H7 (cell line): ENCODE measurements at regions not wholly inside any gene's neighbourhood (a gene's known extent, or its start where the extent isn't known, plus 50 kb on each side); places are given as distances from the start of the nearest gene placed in this dataset.

Experiments
- DNase-seq: peaks from one replicate; pipeline ENCODE4 v3.0.0; 2012
- H3K27me3 ChIP-seq: 2 replicates; pipeline ENCODE4 v1.6.0; 2011; ENCODE audit warnings: mild to moderate bottlenecking, low read length; ENCODE audit not compliant: control insufficient read depth, insufficient read depth
- H3K36me3 ChIP-seq: replicated peaks from 2 replicates; pipeline ENCODE4 v1.5.1; 2011; ENCODE audit warnings: low read length; ENCODE audit not compliant: control insufficient read depth, insufficient read depth
- H3K4me3 ChIP-seq: 2 replicates; pipeline ENCODE4 v1.5.1; 2011; ENCODE audit warnings: low read depth, mild to moderate bottlenecking, control low read depth, low read length, moderate library complexity; ENCODE audit not compliant: insufficient read depth

DNA sequence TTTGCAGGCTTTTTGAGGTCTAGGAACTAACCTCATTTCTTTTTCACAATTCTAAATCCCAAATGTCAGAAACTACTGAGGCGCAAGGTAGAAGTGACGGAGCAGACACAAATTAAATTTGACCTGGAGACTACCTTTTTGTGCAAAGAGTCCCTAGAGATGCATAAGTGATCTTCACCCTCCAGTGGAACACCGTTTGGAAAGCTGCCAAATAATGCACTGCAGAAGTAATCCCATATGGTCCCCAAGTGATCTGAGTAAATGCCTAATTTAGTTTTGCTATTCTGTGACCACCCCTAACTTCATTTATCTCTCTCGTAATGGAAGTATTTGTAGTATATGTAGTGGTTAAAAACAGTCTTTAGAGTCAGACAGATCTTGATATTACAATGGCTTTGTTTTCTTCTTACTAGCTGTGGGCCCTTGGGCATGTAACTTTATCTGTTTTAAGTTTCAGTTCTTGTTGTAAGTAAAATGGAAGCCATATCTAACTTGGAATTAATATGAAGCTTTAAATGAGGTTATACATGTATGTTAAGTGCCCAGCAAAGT is 70.4 kb upstream of the IPO9 start:
- Histone ChIP-seq H3K27me3 (no peaks in the 10 kb centered on the region), H3K36me3 (no peaks in the 10 kb centered on the region), H3K4me3 (no peak overlapping the region)
- DNase-seq, result no peak

DNA sequence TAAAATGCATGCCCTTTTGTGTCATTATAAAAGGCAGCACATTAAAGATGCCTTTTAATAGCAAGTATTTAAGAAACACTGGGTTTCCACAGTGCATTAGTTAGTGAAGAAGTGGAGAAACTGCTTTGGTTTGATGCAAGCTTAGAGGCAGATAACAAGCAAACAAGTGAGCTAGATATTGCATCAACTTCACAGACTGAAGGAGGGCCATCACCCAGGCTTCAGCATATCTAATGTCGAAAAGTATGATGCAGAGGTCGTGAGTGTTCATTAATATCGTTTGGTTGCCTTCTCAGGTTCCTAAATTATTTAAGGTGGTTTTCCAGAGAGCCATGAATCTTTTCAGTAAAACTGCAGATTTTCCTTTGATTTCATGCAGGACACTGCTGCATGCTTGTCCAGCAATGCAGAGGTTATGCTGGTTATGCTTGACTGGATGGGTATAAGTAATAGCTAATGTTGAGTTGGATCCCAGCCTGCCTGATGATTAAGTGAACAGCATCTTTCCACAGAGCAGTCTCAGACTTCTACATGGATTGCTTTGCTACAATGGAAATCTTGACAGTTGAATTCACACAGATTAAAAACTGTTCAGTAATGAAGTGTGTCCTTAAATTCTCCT is 69.7 kb upstream of the IPO9 start:
- H3K4me3 ChIP-seq, result no peak overlapping the region
- DNase-seq, result no peak
- H3K27me3 ChIP-seq, result no peaks in the 10 kb centered on the region
- no peaks in the 10 kb centered on the region for H3K36me3 ChIP-seq

DNA sequence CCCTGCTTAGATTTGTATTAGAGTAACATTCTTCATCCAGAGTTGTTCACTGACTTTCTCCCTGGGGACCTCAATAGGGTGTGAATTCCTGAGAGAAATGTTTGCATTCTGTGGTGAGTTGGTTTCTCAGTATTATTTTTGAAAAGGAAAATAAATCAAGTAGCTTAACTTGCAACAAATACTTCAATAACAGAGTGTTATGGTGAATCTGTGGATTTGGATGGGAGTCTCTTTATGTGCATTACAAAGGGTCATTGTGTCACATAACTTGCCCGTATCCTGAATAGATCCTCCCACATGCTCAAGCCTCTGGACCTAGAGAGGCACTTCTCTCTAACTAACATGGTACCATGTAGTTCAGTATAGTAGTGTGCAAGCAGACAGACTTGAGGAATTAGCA is 68.4 kb upstream of the IPO9 start:
- H3K27me3 ChIP-seq, result no peaks in the 10 kb centered on the region
- H3K4me3 ChIP-seq, result no peak overlapping the region
- H3K36me3 ChIP-seq, result no peaks in the 10 kb centered on the region
- DNase-seq, result no peak

DNA sequence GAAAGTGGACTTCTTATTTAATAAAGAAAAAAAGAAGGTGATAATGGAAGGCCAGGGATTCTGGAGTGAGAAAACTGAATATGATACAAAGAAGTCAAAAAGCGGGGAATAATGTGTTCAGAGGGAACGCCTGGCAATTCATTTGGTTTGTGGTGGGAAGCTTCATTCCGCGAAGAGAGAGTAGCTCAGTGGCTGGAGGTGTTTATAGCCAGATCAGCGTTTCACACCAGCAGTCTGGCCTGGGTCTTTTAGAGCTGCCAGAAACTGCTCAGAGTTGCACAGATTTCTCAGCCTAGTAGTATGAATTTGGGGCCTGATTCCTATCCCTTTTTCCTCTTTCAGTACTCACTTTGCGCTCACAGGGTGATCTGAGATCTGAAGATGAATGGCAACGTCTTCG is 67.8 kb upstream of the IPO9 start:
- no peak overlapping the region for H3K4me3 ChIP-seq
- H3K36me3 ChIP-seq, result no peaks in the 10 kb centered on the region
- DNase-seq, result no peak
- H3K27me3 ChIP-seq, result no peaks in the 10 kb centered on the region

DNA sequence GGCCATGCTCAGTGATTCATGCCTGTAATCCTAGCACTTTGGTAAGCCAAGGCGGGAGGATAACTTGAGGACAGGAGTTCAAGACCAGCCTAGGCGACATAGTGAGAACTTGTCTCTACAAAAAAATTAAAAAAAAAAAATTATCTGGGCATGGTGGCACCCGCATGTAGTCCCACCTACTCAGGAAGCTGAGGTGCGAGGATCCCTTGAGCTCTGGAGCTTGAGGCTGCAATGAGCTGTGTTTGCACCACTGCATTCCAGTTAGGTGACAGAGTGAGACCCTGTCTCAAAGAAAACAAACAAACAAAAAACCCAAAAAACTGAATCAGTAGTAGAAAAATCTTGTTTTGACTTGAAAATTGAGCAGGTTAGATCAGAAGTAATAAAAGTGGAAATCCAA is 67.1 kb upstream of the IPO9 start:
- no peak overlapping the region for H3K4me3 ChIP-seq
- no peaks in the 10 kb centered on the region for H3K27me3 ChIP-seq
- H3K36me3 ChIP-seq, result no peaks in the 10 kb centered on the region
- DNase-seq, result no peak

DNA sequence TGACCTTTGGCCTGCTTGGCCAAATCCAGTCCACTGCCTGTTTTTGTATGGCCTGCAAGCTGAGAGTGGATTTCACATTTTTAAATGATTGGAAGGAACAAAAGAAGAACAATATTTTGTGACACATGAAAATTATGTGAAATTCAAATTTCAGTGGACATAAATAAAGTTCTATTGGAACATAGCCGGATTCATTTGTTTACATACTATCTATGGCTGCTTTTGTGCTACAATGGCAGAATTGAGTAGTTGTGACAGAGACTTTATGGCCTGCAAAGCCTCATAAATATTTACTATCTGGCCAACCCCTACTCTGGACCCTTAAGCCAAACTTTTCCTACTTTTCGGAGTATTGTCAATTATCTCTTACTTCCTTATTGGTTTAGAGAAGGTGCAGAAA is 66.6 kb upstream of the IPO9 start:
- DNase-seq, result no peak
- H3K27me3 ChIP-seq, result no peaks in the 10 kb centered on the region
- no peak overlapping the region for H3K4me3 ChIP-seq
- no peaks in the 10 kb centered on the region for H3K36me3 ChIP-seq

DNA sequence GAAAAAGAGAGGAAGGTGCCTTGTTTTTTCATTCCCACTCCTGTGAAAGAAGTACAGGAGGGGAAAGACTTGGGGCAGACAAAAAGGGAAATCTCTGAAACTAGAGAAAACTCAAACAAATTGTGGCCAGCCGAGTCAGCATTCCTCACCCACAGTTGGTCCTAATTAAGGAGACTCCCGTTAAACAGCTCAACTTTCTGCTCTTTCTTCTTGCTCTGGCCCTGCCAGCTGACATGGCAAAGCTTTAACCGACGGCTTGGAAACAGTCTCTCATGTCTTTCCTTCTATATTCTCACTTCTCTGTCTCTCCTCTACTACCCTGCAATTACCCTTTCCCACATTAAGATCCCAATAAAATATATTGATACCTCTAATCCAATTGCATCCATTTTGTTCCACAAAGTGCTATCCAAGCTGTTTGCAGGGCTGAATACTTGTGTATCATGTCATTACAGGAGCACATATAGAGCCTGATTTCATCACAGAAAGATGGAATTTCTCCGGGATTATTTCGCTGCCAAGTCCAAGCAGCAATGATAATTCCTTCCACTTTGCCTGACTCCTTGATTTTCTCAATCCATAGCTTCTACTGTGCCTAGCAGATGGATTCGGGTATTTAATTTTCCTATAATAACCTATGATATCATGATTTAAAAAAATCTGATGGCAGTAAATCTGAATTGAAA is 65.4 kb upstream of the IPO9 start:
- no peaks in the 10 kb centered on the region for H3K27me3 ChIP-seq
- no peaks in the 10 kb centered on the region for H3K36me3 ChIP-seq
- H3K4me3 ChIP-seq, result no peak overlapping the region
- DNase-seq, result no peak

DNA sequence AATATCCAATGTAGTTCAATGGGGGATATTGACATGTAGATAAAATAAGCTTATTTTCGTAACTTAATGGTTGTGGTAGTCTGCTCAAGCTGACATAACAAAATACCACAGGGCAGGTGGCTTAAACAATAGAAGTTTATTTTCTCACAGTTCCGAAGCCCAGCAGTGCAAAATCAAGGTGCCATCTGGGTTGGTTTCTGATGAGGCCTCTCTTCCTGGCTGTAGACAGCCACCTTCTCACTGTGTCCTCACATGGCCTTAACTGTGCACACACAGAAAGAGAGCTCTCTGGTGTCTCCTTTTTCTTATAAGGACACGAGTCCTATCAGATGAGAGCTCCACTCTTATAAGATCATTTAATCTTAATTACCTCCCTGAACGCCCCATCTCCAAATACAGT is 64.8 kb upstream of the IPO9 start:
- DNase-seq, result no peak

DNA sequence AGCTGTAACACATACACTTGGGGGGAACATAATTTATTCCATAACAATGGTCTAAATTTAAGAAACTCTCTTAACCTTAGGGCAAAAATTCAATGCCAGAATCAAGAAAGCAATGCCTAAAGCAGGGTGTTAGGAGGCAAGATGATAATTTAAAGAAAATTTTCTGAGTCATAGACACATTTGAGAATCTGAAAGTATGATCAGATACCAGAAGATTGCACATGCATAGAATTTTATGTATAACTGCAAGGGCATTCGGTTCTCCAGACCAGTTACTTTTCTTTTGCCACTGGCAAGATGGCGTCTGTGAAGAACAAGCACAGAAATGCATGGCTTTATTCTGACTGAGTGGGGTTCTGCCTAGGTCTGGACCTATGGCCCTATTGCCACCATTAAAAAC is 64.4 kb upstream of the IPO9 start:
- no peak for DNase-seq
- no peaks in the 10 kb centered on the region for H3K27me3 ChIP-seq
- H3K36me3 ChIP-seq, result no peaks in the 10 kb centered on the region
- H3K4me3 ChIP-seq, result no peak overlapping the region

More for the DNA sequence above, 64.8 kb upstream of the IPO9 start:
- no peaks in the 10 kb centered on the region for H3K36me3 ChIP-seq
- no peak overlapping the region for H3K4me3 ChIP-seq
- H3K27me3 ChIP-seq, result no peaks in the 10 kb centered on the region

DNA sequence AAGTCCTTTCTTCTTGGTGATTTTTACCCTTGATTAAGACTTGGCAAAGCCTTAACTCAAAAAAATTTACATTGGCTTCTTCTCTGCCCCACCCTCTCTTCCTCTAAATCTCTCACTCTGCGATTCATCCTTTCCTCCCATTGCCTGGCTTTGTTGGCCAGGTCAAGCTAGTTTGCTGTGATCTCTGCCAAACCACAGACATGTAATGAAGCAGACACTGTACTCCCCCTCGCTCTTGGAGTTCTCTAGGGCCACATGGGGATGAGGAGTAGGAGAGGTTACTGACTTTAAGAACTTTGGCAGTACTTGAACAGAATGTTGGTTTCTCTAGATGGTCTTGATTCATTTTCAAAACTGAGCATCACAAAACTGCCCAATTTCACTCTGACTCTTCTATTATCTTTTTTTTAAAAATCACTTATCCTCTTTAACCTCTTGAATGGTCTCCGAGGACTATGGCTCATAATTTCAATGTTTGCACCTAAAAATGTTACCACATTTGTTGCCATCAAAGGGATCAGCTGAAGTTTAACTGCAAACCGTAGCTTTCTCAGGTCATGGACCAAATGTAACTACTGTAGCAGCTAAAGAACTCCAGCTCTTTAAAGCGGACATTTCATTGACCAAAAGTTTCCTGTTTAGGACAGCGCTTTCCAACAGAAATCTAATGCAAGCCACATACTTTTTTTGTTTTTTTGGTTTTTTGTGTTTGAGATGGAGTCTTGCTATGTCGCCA is 62.7 kb upstream of the IPO9 start:
- no peak for DNase-seq
- Histone ChIP-seq H3K27me3 (no peaks in the 10 kb centered on the region), H3K36me3 (no peaks in the 10 kb centered on the region), H3K4me3 (no peak overlapping the region)

DNA sequence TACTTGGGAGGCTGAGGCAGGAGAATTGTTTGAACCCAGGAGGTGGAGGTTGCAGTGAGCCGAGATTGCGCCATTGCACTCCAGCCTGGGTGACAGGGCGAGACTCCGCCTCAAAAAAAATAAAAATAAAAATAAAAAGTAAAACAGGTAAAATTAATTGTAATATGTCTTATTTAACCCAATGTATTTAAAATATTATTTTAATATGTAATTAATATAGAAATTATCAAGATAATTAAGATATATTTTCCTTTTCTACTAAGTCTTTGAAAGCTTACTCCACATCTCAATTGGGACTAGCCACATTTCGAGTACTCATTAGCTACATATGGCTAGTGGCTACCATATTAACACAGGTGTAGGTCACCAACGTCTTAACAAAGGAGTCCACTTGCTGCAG is 61.6 kb upstream of the IPO9 start:
- Histone ChIP-seq H3K4me3 (no peak overlapping the region), H3K36me3 (no peaks in the 10 kb centered on the region), H3K27me3 (no peaks in the 10 kb centered on the region)
- DNase-seq, result no peak

DNA sequence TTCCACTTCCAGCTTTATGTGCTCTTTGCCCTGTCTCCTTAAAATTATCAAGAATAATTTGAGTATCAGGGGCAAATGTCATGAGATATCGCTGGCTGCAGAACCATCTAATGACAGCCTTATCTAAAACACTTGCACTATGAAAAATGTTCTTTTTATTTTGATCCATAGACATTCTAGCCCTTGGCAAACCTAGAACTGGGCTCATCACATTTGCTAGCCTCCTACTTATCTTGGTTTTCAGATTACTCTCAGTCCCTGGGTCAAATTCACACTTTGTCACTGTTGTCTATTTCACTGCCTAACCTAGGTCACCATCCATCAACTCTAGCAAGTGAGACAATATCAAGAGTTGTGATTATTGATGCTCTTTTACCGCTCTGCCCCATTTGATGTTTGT is 59.9 kb upstream of the IPO9 start:
- no peak for DNase-seq
- Histone ChIP-seq H3K4me3 (no peak overlapping the region), H3K36me3 (no peaks in the 10 kb centered on the region), H3K27me3 (no peaks in the 10 kb centered on the region)

DNA sequence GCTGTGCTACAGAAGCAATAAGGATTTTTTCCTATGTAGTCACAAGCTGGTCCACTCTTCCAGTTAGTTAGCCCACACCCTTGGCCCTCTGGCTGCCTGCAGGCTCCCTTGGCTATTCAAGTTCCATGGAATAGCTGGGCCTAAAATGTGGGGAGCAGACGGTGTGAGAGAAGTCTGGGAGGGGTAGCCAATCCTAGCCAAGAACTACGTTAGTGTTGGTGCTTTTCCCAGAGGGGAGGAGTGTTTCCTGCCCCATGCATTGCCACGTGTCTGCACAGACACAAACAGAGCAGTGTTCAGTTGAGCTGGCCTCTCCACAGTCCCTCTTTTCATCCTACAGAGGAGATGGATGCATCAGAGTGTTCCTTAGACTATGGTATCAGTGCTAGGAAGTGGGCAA is 59.0 kb upstream of the IPO9 start:
- no peak for DNase-seq

DNA sequence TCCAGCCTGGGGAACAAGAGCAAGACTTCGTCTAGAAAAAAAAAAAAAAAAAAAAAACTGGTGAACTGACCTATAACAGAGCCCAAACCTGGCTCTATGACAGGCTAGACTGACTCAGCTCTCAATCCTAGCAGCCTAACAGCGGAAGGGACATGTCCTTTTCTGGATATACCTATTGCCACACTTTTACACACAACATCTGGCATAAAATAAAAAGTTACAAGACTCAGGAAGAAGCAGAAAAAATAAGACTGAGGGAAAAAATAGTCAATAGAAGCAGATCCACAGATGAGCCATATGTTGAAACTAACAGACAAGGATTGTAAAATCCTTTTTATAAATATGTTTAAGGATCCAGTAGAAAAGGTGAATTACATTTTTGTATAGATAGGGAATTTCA is 57.5 kb upstream of the IPO9 start:
- no peak for DNase-seq
- no peaks in the 10 kb centered on the region for H3K27me3 ChIP-seq
- no peak overlapping the region for H3K4me3 ChIP-seq
- no peaks in the 10 kb centered on the region for H3K36me3 ChIP-seq

More for the DNA sequence above, 59.0 kb upstream of the IPO9 start:
- no peak overlapping the region for H3K4me3 ChIP-seq
- no peaks in the 10 kb centered on the region for H3K27me3 ChIP-seq
- no peaks in the 10 kb centered on the region for H3K36me3 ChIP-seq

DNA sequence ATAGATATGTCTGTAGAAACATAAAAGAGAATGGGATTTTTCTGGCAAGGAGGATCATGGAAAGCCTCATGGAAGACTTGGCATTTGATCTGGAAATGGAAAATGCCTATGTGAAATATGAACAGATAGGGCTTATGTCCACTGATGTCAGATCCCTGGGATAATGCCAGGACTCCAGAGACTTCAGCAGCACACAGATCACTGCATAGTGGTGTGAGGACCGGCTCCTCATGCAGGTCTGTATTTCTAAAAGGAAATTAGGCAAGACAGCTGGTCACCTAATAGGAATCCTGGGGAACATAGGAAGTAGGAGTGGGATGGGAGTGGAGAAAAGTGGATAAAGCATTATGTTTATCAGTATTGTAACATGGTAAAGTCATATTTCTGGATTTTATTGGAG is 56.8 kb upstream of the IPO9 start:
- H3K36me3 ChIP-seq, result no peaks in the 10 kb centered on the region
- no peak for DNase-seq
- no peak overlapping the region for H3K4me3 ChIP-seq
- no peaks in the 10 kb centered on the region for H3K27me3 ChIP-seq
